ENCODE measurements at regions not wholly inside any gene's neighbourhood (a gene's known extent, or its start where the extent isn't known, plus 50 kb on each side); places are given as distances from the start of the nearest gene placed in this dataset.

DNA sequence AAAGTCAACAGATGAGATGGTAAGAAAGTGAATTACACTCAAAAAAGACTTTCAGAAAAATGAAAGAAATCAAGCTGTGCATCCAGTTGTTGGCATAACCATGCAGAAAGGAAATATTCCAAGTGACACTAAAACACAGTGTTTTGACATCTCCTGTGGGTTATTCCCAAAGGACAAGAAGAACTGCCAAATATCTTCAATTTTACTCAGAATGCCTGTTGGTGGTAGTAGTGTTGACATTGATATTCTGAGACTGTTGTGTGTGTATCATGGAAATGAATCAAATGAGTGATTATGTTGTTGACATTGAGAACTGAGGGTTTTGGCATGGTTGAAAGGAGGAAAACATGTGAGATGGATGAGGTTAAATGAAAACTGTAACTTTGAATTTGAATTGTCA is 196.9 kb downstream of the SH2D4B start:
- TF ChIP-seq, protein P1, sequence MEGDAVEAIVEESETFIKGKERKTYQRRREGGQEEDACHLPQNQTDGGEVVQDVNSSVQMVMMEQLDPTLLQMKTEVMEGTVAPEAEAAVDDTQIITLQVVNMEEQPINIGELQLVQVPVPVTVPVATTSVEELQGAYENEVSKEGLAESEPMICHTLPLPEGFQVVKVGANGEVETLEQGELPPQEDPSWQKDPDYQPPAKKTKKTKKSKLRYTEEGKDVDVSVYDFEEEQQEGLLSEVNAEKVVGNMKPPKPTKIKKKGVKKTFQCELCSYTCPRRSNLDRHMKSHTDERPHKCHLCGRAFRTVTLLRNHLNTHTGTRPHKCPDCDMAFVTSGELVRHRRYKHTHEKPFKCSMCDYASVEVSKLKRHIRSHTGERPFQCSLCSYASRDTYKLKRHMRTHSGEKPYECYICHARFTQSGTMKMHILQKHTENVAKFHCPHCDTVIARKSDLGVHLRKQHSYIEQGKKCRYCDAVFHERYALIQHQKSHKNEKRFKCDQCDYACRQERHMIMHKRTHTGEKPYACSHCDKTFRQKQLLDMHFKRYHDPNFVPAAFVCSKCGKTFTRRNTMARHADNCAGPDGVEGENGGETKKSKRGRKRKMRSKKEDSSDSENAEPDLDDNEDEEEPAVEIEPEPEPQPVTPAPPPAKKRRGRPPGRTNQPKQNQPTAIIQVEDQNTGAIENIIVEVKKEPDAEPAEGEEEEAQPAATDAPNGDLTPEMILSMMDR (conservative IDR thresholded peaks at IDR 0.05): no peak
- TF ChIP-seq EZH2 (IDR thresholded peaks at IDR 0.05; ENCODE audit: low read depth): no peak
